IMR-90 (cell line): ENCODE measurements at regions not wholly inside any gene's neighbourhood (a gene's known extent, or its start where the extent isn't known, plus 50 kb on each side); places are given as distances from the start of the nearest gene placed in this dataset.

Experiments used
- ATAC-seq: fragments of 200-7000 bp; cut with Tn5 transposase; 2 replicates; pipeline ENCODE4 v1.9.1; 2020; ENCODE audit warnings: low read depth, mild to moderate bottlenecking, moderate library complexity
- BruUV-seq: library from RNA; stranded (reverse); fragments of 400-500 nt; replicated peaks from 2 replicates; lab custom pipeline; 2021; lab: Mats Ljungman, UMichigan
- CTCF ChIA-PET: fragments of 300-600 bp; formaldehyde crosslinking; extraction: SDS; loops from one replicate; lab custom pipeline; 2021; ENCODE audit warnings: antibody characterized with exemption; lab: Yijun Ruan, JAX
- POLR2A ChIA-PET: fragments of 300-600 bp; sonication (Branson Sonifier 250); formaldehyde crosslinking; loops from one replicate; lab custom pipeline; 2022; ENCODE audit warnings: antibody characterized with exemption; ENCODE audit not compliant: unreplicated experiment; lab: Charles Lee
- DNase-seq: peaks from one replicate; pipeline ENCODE4 v3.0.0; 2013
- H2AFZ ChIP-seq: replicated peaks from 2 replicates; pipeline ENCODE3; 2013; ENCODE audit warnings: low read length, mild to moderate bottlenecking; ENCODE audit not compliant: poor library complexity
- H2AK5ac ChIP-seq: 2 replicates; pipeline ENCODE4 v1.6.1; 2013; ENCODE audit warnings: low read depth, low read length, inconsistent platforms
- H2AK9ac ChIP-seq: replicated peaks from 2 replicates; pipeline ENCODE3; 2013; ENCODE audit warnings: mild to moderate bottlenecking, low read depth, low read length, moderate library complexity; ENCODE audit not compliant: poor library complexity
- H2BK120ac ChIP-seq: 2 replicates; pipeline ENCODE4 v1.6.1; 2013; ENCODE audit warnings: low read depth, low read length, inconsistent platforms
- H2BK15ac ChIP-seq: 3 replicates; pipeline ENCODE4 v1.6.1; 2013; ENCODE audit warnings: low read depth, low read length, inconsistent platforms
- H2BK20ac ChIP-seq: 2 replicates; pipeline ENCODE4 v1.6.1; 2013; ENCODE audit warnings: low read depth, mild to moderate bottlenecking, inconsistent platforms, low read length, moderate library complexity
- H2BK5ac ChIP-seq: 2 replicates; pipeline ENCODE4 v1.6.1; 2013; ENCODE audit warnings: mild to moderate bottlenecking, low read depth, low read length, inconsistent platforms; ENCODE audit not compliant: poor library complexity, severe bottlenecking
- H3K14ac ChIP-seq: replicated peaks from 2 replicates; pipeline ENCODE4 v1.6.1; 2013; ENCODE audit warnings: low read depth, low read length, inconsistent platforms
- H3K18ac ChIP-seq: 2 replicates; pipeline ENCODE4 v1.6.1; 2013; ENCODE audit warnings: low read depth, low read length, control low read depth
- H3K23ac ChIP-seq: 2 replicates; pipeline ENCODE4 v1.6.1; 2013; ENCODE audit warnings: low read depth, low read length, inconsistent platforms
- H3K27ac ChIP-seq: 2 replicates; pipeline ENCODE4 v1.5.1; 2013; ENCODE audit warnings: mild to moderate bottlenecking, control low read depth, low read length; ENCODE audit not compliant: insufficient read depth
- H3K27me3 ChIP-seq: 2 replicates; pipeline ENCODE4 v1.6.1; 2013; ENCODE audit warnings: low read length; ENCODE audit not compliant: control insufficient read depth, insufficient read depth
- H3K36me3 ChIP-seq: 2 replicates; pipeline ENCODE4 v1.6.1; 2013; ENCODE audit warnings: low read length, mixed read lengths; ENCODE audit not compliant: control insufficient read depth, insufficient read depth
- H3K4ac ChIP-seq: 2 replicates; pipeline ENCODE4 v1.6.1; 2013; ENCODE audit warnings: low read depth, low read length, inconsistent platforms
- H3K4me1 ChIP-seq: 2 replicates; pipeline ENCODE4 v1.6.1; 2013; ENCODE audit warnings: low read length, mixed read lengths; ENCODE audit not compliant: control insufficient read depth, insufficient read depth
- H3K4me2 ChIP-seq: 2 replicates; pipeline ENCODE4 v1.6.1; 2013; ENCODE audit warnings: low read depth, mild to moderate bottlenecking, control low read depth, low read length, moderate library complexity
- H3K4me3 ChIP-seq: 2 replicates; pipeline ENCODE4 v1.5.1; 2013; ENCODE audit warnings: low read depth, mild to moderate bottlenecking, control low read depth, low read length, moderate library complexity; ENCODE audit not compliant: insufficient read depth
- H3K56ac ChIP-seq: 2 replicates; pipeline ENCODE4 v1.6.1; 2013; ENCODE audit warnings: low read length, inconsistent platforms; ENCODE audit not compliant: insufficient read depth; ENCODE audit errors: extremely low read depth
- H3K79me1 ChIP-seq, 2 experiments: 2 replicates each; pipeline ENCODE4 v1.6.1; 2013; ENCODE audit warnings: low read length in 2 of 2, inconsistent platforms in 1 of 2, low read depth in 1 of 2
- H3K9ac ChIP-seq: 2 replicates; pipeline ENCODE4 v1.6.1; 2013; ENCODE audit warnings: low read depth, low read length, control low read depth
- H3K9me1 ChIP-seq: 2 replicates; pipeline ENCODE4 v1.6.1; 2013; ENCODE audit warnings: low read length, inconsistent platforms; ENCODE audit not compliant: insufficient read depth
- H3K9me3 ChIP-seq: 2 replicates; pipeline ENCODE4 v1.6.1; 2013; ENCODE audit warnings: low read length; ENCODE audit not compliant: control insufficient read depth, insufficient read depth
- H4K20me1 ChIP-seq: 2 replicates; pipeline ENCODE4 v1.6.1; 2013; ENCODE audit warnings: low read length, inconsistent platforms; ENCODE audit not compliant: insufficient read depth
- H4K5ac ChIP-seq: 2 replicates; pipeline ENCODE4 v1.6.1; 2013; ENCODE audit warnings: mild to moderate bottlenecking, low read depth, low read length, control low read depth
- H4K8ac ChIP-seq, 2 experiments: 2 replicates each; pipeline ENCODE4 v1.6.1; 2013; ENCODE audit warnings: low read depth in 2 of 2, low read length in 2 of 2, control low read depth in 1 of 2, inconsistent platforms in 1 of 2
- H4K91ac ChIP-seq: 2 replicates; pipeline ENCODE4 v1.6.1; 2013; ENCODE audit warnings: low read depth, low read length, inconsistent platforms; ENCODE audit not compliant: insufficient read depth
- ELK1 ChIP-seq: fragments of 150-350 bp; IDR thresholded peaks from 2 replicates; pipeline ENCODE4 v1.6.1; 2016; ENCODE audit warnings: low read depth, mild to moderate bottlenecking, low read length, moderate library complexity, borderline replicate concordance
- MAFK ChIP-seq: IDR thresholded peaks from 2 replicates; pipeline ENCODE4 v1.6.1; 2012; ENCODE audit warnings: low read depth, low read length, improper control_type of control experiment
- WGBS, 2 experiments: methylation state at CpG; one replicate each; pipeline versions ENCODE4 v1.1.5 to v1.1.7; 2013; ENCODE audit warnings: missing lambda C conversion rate in 2 of 2; ENCODE audit not compliant: insufficient read length in 1 of 2; ENCODE audit errors: extremely low coverage in 2 of 2; 5-methylcytosine and 5-hydroxymethylcytosine counted together
- dilution Hi-C: fragments of 300-500 bp; cut with HindIII; formaldehyde crosslinking; loops from one replicate; pipeline ENCODE4 v1.14.3; 2018; ENCODE audit warnings: low sequenced_read_pairs; ENCODE audit not compliant: unreplicated experiment
- in situ Hi-C: fragments of 300-500 bp; cut with MboI; formaldehyde crosslinking; loops from 3 replicates; pipeline ENCODE4 v1.14.3; 2019; ENCODE audit warnings: low sequenced_read_pairs, inconsistent platforms, mixed read lengths
- intact Hi-C: fragments of 100-400 bp; cut with micrococcal nuclease; formaldehyde crosslinking; loops from 2 replicates; pipeline ENCODE4 v1.10.0; 2022

GRCh38 chr9:79116709-79117108 lies 455.1 kb upstream of the TLE4 start:
- H2BK20ac ChIP-seq, result no peak overlapping the region
- H3K14ac ChIP-seq, result no peak overlapping the region
- POLR2A ChIA-PET, result no interaction called here
- H2BK120ac ChIP-seq, result no peak overlapping the region
- no peak overlapping the region for H4K8ac ChIP-seq
- no peak overlapping the region for H3K4me2 ChIP-seq
- H3K9me1 ChIP-seq, result 0 out of 2 replicates have a peak, but pooled peaks cover 2% of the 10 kb centered on the region
- CTCF ChIA-PET, result no interaction called here
- intact Hi-C loops (no loop called here), in situ Hi-C loops (no loop called here), dilution Hi-C loops (no loop called here)
- H3K18ac ChIP-seq, result no peak overlapping the region
- no peak overlapping the region for H3K56ac ChIP-seq
- no peak overlapping the region for H2BK5ac ChIP-seq
- DNase-seq, result no peak
- H2AK5ac ChIP-seq, result no peak overlapping the region
- H3K4me3 ChIP-seq, result no peak overlapping the region
- H3K27me3 ChIP-seq, result no peaks in the 10 kb centered on the region
- BruUV-seq, result no TSS peak
- H3K9ac ChIP-seq, result no peak overlapping the region
- WGBS, 2 experiments, result no CpG with 5 or more reads among the region's 6 CpGs
- H4K20me1 ChIP-seq, result no peaks in the 10 kb centered on the region
- no peak overlapping the region for H2AK9ac ChIP-seq
- TF ChIP-seq ELK1 (no peak), MAFK (peak; percentile 15; the same call in 1 of the 2 replicates)
- H3K23ac ChIP-seq, result no peak overlapping the region
- H3K27ac ChIP-seq, result no peak overlapping the region
- no peaks in the 10 kb centered on the region for H3K79me1 ChIP-seq
- H2AFZ ChIP-seq, result no peak overlapping the region
- ATAC-seq, result no peak
- H3K36me3 ChIP-seq, result no peaks in the 10 kb centered on the region
- H3K4ac ChIP-seq, result no peak overlapping the region
- H4K91ac ChIP-seq, result no peak overlapping the region
- H4K5ac ChIP-seq, result no peak overlapping the region
- no peak overlapping the region for H2BK15ac ChIP-seq
- H3K9me3 ChIP-seq, result no peaks in the 10 kb centered on the region
- no peaks in the 10 kb centered on the region for H3K4me1 ChIP-seq
